COLO829 (cell line): ENCODE measurements at regions not wholly inside any gene's neighbourhood (a gene's known extent, or its start where the extent isn't known, plus 50 kb on each side); places are given as distances from the start of the nearest gene placed in this dataset.

Experiments used
- DNase-seq: peaks from one replicate; pipeline ENCODE4 v3.0.0; 2012; ENCODE audit warnings: low spot score

DNA sequence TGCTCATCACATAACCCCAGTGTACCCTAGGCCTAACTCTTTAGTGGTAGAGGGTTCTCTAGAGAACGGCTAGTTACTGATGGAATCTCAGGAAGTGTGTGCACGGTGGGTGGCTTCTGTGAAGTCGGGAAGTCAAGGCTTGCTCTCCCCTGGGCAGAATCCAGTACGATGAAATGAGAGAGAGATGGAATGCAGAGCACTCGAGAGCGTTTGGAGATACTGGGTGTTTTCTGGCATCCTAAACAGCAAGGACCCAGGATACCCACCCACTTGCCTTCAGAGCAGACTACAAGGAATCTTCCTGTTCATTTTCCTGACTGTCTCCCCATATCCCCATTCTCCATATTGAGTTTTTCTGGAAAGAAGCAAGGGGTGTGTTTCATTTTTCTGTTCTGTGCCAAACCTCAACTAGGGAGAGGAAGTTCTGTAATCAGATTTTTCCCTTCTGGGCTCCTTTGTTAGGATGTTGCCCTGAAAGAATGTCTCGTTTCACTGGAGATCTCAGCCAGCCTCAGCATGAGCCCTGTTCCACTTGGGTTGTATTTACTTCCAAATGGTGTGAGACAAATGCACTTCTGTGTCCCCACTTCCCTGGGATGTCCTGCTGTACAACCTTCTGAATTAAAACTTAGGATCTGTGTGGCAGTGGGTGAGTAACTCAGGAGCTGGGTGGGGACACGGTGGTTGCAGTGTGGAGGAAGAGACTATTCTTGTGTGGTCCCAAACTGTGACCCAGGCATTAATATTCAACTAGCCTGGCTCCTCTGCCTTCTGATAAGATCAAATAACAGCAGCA lies 108.9 kb upstream of the SPRY4 start:
- no peak for DNase-seq

GRCh38 chr5:142432961-142433360 lies 108.1 kb upstream of the SPRY4 start:
- no peak for DNase-seq

- DNase-seq: no peak
Measured at GRCh38 chr5:142432369-142432863, 107.6 kb upstream of the SPRY4 start.

- DNase-seq: no peak
Measured at GRCh38 chr5:142428773-142429473, 104.1 kb upstream of the SPRY4 start.

DNA sequence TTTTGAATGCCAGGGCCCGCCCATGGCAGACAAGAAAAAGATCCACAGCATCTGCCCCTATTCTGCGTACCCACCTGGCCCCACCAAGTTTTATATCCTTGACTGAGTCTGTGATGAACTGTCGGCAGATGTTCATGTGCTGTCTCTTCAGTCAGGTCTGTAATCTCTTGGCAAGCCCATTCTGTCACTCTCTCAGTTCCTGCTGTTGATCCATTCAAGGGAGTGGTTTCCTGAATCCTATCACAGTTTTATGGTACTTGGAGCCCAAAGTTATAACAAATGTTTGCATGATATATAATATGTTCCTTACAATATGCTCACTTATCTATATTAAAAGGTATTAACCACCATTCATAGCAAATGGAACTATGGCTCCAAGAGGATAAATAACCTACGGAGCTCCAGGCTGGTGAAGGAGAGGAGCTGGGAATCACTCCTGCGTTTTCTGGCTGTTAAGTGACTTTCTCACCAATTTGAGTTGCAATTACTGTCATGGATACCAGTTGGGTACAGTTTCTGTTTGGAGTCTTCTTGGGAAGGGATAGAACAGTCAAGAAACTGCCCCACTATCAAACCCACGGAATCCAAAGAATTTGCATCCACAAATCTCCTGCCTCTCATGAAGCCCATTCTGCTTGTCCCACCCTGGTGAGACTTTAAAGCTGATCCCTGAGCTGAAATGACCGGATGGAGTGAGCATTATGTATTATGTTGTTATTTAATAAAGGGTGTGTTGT lies 103.4 kb upstream of the SPRY4 start:
- no peak for DNase-seq

- no peak for DNase-seq
Measured at GRCh38 chr5:142427529-142427928, 102.7 kb upstream of the SPRY4 start.

DNA sequence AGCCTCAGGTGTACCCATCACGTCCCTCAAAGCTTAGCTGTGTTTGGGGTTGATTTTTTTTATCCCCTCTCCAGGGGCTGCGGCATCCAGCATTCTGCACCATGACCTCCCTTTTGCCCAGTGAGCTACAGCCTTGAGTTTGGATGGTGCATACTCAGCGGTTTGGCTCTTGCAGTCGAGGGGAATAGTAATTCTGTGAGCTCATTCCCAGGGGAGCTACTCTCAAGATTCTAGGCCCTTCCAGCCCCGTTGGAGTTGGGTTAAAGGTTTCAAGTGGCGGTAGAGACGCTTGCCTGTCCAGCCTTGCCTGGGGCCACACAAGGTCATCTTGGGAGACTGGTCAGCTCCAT lies 102.2 kb upstream of the SPRY4 start:
- no peak for DNase-seq

- no peak for DNase-seq
Measured at GRCh38 chr5:142426129-142427014, 101.6 kb upstream of the SPRY4 start.

DNA sequence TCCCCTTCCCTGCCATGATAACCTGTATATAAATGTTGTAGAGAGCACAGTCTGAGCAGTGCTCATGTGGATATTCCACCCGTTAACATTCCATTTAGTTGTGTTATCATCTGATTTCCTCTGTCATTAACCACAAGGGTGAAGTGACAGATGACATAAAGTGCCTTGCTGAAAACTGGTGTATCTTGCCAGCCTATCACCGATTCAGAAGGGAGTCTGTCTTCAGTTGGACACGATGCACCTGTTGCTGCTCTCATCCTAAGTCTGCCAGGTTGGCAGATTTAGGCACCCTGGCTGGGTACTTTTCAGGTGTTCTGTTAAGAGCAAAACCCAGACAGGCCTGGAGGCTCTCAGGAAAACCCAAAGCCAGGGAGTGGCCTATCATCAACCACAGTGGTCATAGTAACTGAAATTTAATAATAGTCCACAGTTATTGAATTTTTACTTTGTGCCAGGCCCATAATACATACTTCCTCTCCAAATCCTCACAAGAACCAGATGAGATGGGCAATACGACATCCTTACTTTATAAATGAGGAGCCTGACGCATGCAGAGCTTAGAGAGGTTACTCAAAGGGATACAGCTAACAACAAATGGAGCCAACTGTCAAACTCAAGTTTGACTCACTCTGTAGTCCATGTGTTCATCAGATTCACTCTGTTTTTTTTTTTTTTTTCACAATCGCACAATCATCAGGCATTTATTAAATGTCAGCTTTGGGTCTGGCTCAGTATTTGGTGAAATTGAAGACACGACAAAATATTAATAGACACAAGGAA lies 100.7 kb upstream of the SPRY4 start:
- no peak for DNase-seq

GRCh38 chr5:142422429-142422828 lies 97.6 kb upstream of the SPRY4 start:
- no peak for DNase-seq

- DNase-seq: no peak
Measured at GRCh38 chr5:142421621-142422397, 97.0 kb upstream of the SPRY4 start.

- DNase-seq: no peak
Measured at GRCh38 chr5:142421228-142421617, 96.4 kb upstream of the SPRY4 start.

DNA sequence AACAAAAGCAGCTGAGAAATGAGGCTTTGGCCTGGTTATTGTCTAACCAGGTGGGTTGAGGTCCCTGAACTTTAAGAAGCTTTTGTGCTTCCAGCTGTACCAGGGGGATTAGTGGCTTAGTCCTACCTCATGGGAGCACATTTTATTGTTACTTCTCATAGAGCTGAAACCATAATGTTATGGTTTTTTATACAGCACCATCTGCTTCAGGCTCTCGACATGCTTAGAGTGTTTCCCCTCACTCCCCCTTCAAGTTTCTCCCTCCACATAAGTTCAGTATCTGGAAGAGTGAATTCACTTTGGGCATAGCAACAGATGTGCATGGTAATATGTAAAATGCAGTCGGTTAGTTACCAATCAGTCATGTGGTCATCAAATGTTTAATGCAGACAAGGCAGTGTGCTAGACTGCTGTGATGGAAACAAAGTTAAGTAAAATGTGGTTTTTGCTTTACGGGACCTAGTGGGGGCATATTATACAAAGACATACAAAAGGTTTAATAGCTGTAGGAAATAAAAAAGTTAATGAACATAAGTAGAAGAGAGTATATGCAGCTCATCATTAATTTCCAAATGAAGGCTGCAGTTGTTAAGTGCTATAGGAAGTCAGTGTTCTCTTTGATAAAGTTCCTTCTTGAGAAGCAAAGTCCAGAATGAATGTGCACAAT lies 95.9 kb upstream of the SPRY4 start:
- no peak for DNase-seq

GRCh38 chr5:142412581-142412980 lies 87.8 kb upstream of the SPRY4 start:
- DNase-seq: no peak

DNA sequence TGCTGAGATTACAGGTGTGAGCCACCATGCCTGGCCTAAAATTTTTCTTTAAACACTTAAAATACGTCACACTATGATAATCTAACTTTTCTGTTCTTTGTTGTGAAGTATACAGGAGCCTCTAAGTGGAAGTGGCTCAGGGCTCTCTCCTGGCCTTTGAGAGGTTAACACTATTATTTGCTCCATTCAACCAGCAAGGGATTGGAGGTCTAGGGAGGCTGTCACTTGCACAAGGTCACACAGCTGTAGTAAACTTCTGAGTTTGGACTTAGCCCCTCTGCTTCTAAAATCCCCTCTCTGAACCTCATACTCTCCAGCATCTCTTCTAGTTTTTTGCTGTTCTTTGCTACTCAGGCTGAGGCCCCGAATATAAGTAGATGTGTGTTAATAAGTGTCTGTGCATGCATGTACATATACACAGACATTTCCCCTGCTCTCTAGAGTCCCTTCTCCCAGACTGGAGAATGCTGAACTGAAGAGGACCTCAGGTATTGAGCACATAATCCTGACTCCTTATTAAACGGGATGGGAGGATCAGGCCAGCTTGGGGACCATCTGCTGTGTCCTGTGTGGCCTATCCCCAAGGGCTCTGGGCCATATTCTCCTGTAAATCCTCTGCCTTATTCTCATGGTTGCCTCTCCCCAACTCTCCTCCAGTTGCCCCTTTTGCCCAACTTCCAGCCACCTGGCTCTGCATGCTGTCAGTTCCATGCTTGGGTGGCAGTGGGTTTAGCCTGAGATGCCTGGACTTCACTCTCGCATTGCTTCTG lies 87.0 kb upstream of the SPRY4 start:
- no peak for DNase-seq

- no peak for DNase-seq
Measured at GRCh38 chr5:142411103-142411502, 86.3 kb upstream of the SPRY4 start.

DNA sequence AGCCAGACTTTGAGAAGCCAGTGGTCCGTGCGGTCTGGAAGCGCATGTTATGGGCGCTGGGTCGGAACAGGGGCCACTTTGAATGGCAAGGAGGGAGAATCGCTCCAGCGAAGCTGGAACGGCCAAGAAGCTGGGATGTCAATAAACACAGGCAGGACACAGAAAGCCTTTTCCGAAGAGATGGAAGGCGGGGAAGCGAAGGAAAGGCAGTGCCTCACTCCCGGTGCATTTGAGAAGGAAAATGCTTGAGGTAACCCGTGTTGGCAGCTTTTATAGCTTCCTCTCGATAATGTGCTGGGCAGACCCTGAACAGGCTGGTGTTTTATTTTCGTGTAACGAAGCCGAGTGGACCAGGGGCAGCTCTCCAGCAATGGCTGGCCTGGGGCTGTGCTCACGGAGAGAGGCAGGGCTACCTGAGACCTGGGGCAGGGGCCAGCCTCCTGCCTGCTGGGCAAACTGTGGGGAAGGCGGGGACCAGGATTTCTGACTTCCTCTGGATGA lies 84.2 kb upstream of the SPRY4 start:
- no peak for DNase-seq

- DNase-seq: no peak
Measured at GRCh38 chr5:142408536-142408935, 83.7 kb upstream of the SPRY4 start.
